ENCODE measurements at regions not wholly inside any gene's neighbourhood (a gene's known extent, or its start where the extent isn't known, plus 50 kb on each side); places are given as distances from the start of the nearest gene placed in this dataset.
A peak's percentile ranks its signal among the peaks of the same experiment; 100 is the strongest.

GRCh38 chr9:18331808-18332209 lies 142.1 kb upstream of the ADAMTSL1 start (continued):
- no peak for TF ChIP-seq ATF2 (CRISPR knock-in tag; IDR thresholded peaks at IDR 0.05; ENCODE audit: borderline replicate concordance, low read depth)
- TF ChIP-seq IRF2 (CRISPR knock-in tag; IDR thresholded peaks at IDR 0.05; ENCODE audit: borderline replicate concordance, low read depth), result no peak

- TF ChIP-seq TEAD1 (CRISPR knock-in tag; IDR thresholded peaks at IDR 0.05), result 0 out of 2 replicates have a peak, but pooled peaks have one; percentile 25
- TF ChIP-seq MXD4 (CRISPR knock-in tag; IDR thresholded peaks at IDR 0.05; ENCODE audit: borderline replicate concordance), result no peak
- POLR2A ChIA-PET, result no interaction called here
- H3K36me3 Mint-ChIP-seq, result no peaks in the 10 kb centered on the region
- peaks cover 3% of the 10 kb centered on the region; the same call in 1 of the 2 replicates for H3K9me3 Mint-ChIP-seq
- H3K4me3 Mint-ChIP-seq, result no peak overlapping the region
- peaks cover 22% of the 10 kb centered on the region for H3K4me1 Mint-ChIP-seq
- H3K27ac Mint-ChIP-seq, result no peak overlapping the region
- ATAC-seq, result peak; percentile 76
- DNase-seq (ENCODE audit: low spot score), result no peak
- H3K27me3 Mint-ChIP-seq (ENCODE audit: low read depth), result no peaks in the 10 kb centered on the region
- CTCF ChIA-PET, result interaction anchor here (0.8 kb wide), 1 partner anchor 105 kb away, joined by 3 read pairs; no protein-coding TSS in a partner anchor
Observed at GRCh38 chr9:18333157-18333556, 140.8 kb upstream of the ADAMTSL1 start.

GRCh38 chr9:18335825-18336224 lies 138.1 kb upstream of the ADAMTSL1 start:
- CTCF ChIA-PET, result no interaction called here
- Mint-ChIP-seq H3K4me1 (peaks cover 20% of the 10 kb centered on the region), H3K4me3 (no peak overlapping the region), H3K27me3 (ENCODE audit: low read depth) (no peaks in the 10 kb centered on the region), H3K27ac (no peak overlapping the region), H3K36me3 (peaks cover 13% of the 10 kb centered on the region), H3K9me3 (peaks cover 19% of the 10 kb centered on the region)
- no peak for DNase-seq (ENCODE audit: low spot score)
- no peak for ATAC-seq
- POLR2A ChIA-PET, result no interaction called here
- TF ChIP-seq ZNF138 (CRISPR knock-in tag; conservative IDR thresholded peaks at IDR 0.05) (no peak), USF1 (CRISPR knock-in tag; IDR thresholded peaks at IDR 0.05) (no peak), RORB (CRISPR knock-in tag; IDR thresholded peaks at IDR 0.05) (no peak), ELF4 (CRISPR knock-in tag; IDR thresholded peaks at IDR 0.05; ENCODE audit: low read depth) (no peak), PREB (CRISPR knock-in tag; IDR thresholded peaks at IDR 0.05; ENCODE audit: borderline replicate concordance) (no peak), ZNF416 (CRISPR knock-in tag; IDR thresholded peaks at IDR 0.05) (no peak), CREB1 (CRISPR knock-in tag; IDR thresholded peaks at IDR 0.05) (no peak), CBFB (CRISPR knock-in tag; IDR thresholded peaks at IDR 0.05; ENCODE audit: low read depth) (no peak), GRHL2 (CRISPR knock-in tag; IDR thresholded peaks at IDR 0.05; ENCODE audit: insufficient replicate concordance, severe bottlenecking) (no peak), NR1H2 (CRISPR knock-in tag; IDR thresholded peaks at IDR 0.05) (no peak), ATF3 (CRISPR knock-in tag; conservative IDR thresholded peaks at IDR 0.05) (no peak), SP1 (CRISPR knock-in tag; conservative IDR thresholded peaks at IDR 0.05) (no peak), CREM (CRISPR knock-in tag; IDR thresholded peaks at IDR 0.05) (no peak), TEAD1 (CRISPR knock-in tag; IDR thresholded peaks at IDR 0.05) (no peak), ZSCAN18 (CRISPR knock-in tag; IDR thresholded peaks at IDR 0.05) (no peak), MLX (CRISPR knock-in tag; IDR thresholded peaks at IDR 0.05) (no peak), ARID4B (CRISPR knock-in tag; IDR thresholded peaks at IDR 0.05; ENCODE audit: borderline replicate concordance) (no peak), SMAD3 (CRISPR knock-in tag; IDR thresholded peaks at IDR 0.05; ENCODE audit: borderline replicate concordance) (no peak)

All from WTC11 (cell line).